HCT116 (cell line): ENCODE measurements at regions not wholly inside any gene's neighbourhood (a gene's known extent, or its start where the extent isn't known, plus 50 kb on each side); places are given as distances from the start of the nearest gene placed in this dataset.

ENCODE experiments used
- ATAC-seq: fragments of 200-7000 bp; cut with Tn5 transposase; 2 replicates; pipeline ENCODE4 v1.9.1; 2020; ENCODE audit warnings: mild to moderate bottlenecking, moderate library complexity
- BruUV-seq: library from RNA; stranded (reverse); fragments of 400-500 nt; replicated peaks from 2 replicates; lab custom pipeline; 2021; lab: Mats Ljungman, UMichigan
- CTCF ChIA-PET: fragments of 300-600 bp; sonication (Branson Sonifier 250); formaldehyde crosslinking; loops from one replicate; lab custom pipeline; 2021; ENCODE audit warnings: antibody characterized with exemption; lab: Charles Lee
- POLR2A ChIA-PET: fragments of 300-600, 350-600 bp; sonication (Branson Sonifier 250); formaldehyde crosslinking; loops from one replicate; lab custom pipeline; 2021; ENCODE audit warnings: antibody characterized with exemption; lab: Charles Lee
- RAD21 ChIA-PET, 2 experiments: fragments of 300-600 bp; sonication (Branson Sonifier 250); formaldehyde crosslinking; loops; one replicate each; lab custom pipeline; 2023; ENCODE audit warnings: low total read pairs in 2 of 2; ENCODE audit not compliant: uncharacterized antibody in 2 of 2, unreplicated experiment in 2 of 2, low non-redundant PET in 1 of 2; lab: Charles Lee
- DNase-seq: peaks from one replicate; pipeline ENCODE4 v3.0.0-alpha.2; 2010; ENCODE audit warnings: low read depth, low spot score
- H2AFZ ChIP-seq: fragments of 200-600 bp; shearing (Covaris generic), sonication (generic); 2 replicates; pipeline ENCODE4 v1.6.1; 2017; ENCODE audit warnings: low read depth, mixed run types, mixed read lengths, antibody characterized with exemption, low read length; ENCODE audit not compliant: poor library complexity, severe bottlenecking
- H3K27ac ChIP-seq: 2 replicates; pipeline ENCODE4 v1.5.1; 2012; ENCODE audit warnings: low read depth, low read length
- H3K27me3 ChIP-seq: fragments of 200-600 bp; sonication (generic); 2 replicates; pipeline ENCODE4 v1.6.1; 2016; ENCODE audit warnings: mixed run types, low read length, mixed read lengths; ENCODE audit not compliant: insufficient read depth
- H3K36me3 ChIP-seq, 2 experiments: fragments of 200-500 bp in 1 of 2; fragments of 200-600 bp in 1 of 2; sonication (Bioruptor generic) in 1 of 2; sonication (generic) in 1 of 2; 2 replicates each; pipeline versions ENCODE4 v1.5.1 to v1.6.1; 2014 to 2016; ENCODE audit warnings: low read length in 2 of 2, inconsistent platforms in 1 of 2, mixed read lengths in 1 of 2, mixed run types in 1 of 2; ENCODE audit not compliant: insufficient read depth in 2 of 2, control insufficient read depth in 1 of 2
- H3K4me1 ChIP-seq, 2 experiments: fragments of 200-600 bp in 1 of 2; sonication (generic) in 1 of 2; 2 replicates each; pipeline versions ENCODE4 v1.5.1 to v1.6.1; 2012 to 2017; ENCODE audit warnings: low read length in 2 of 2, inconsistent platforms in 1 of 2, mild to moderate bottlenecking in 1 of 2, mixed read lengths in 1 of 2, mixed run types in 1 of 2, moderate library complexity in 1 of 2; ENCODE audit not compliant: insufficient read depth in 2 of 2, control insufficient read depth in 1 of 2
- H3K4me2 ChIP-seq: fragments of 200-600 bp; sonication (generic); 2 replicates; pipeline ENCODE4 v1.6.1; 2017; ENCODE audit warnings: mixed run types, low read length, mixed read lengths
- H3K4me3 ChIP-seq, 2 experiments: fragments of 200-600 bp in 1 of 2; sonication (generic) in 1 of 2; replicated peaks in 1 of 2; 2 replicates each; pipeline ENCODE4 v1.5.1; 2011 to 2016; ENCODE audit warnings: low read length in 2 of 2, control low read depth in 1 of 2, low read depth in 1 of 2, mild to moderate bottlenecking in 1 of 2, mixed read lengths in 1 of 2, mixed run types in 1 of 2
- H3K79me2 ChIP-seq: fragments of 200-600 bp; sonication (generic); 2 replicates; pipeline ENCODE4 v1.6.1; 2017; ENCODE audit warnings: mild to moderate bottlenecking, mixed run types, low read length, moderate library complexity, mixed read lengths; ENCODE audit not compliant: insufficient read depth
- H3K9ac ChIP-seq: fragments of 200-600 bp; sonication (generic); 2 replicates; pipeline ENCODE4 v1.6.1; 2016; ENCODE audit warnings: low read length, mixed read lengths
- H3K9me2 ChIP-seq: fragments of 200-600 bp; sonication (generic), shearing (Covaris generic); 2 replicates; pipeline ENCODE4 v1.6.1; 2017; ENCODE audit warnings: mixed run types, mild to moderate bottlenecking, moderate library complexity; ENCODE audit not compliant: insufficient read depth
- H3K9me3 ChIP-seq, 2 experiments: fragments of 200-500 bp in 1 of 2; fragments of 200-600 bp in 1 of 2; sonication (Bioruptor generic) in 1 of 2; sonication (generic) in 1 of 2; 2 replicates each; pipeline ENCODE4 v1.6.1; 2014 to 2017; ENCODE audit warnings: low read length in 2 of 2, mixed read lengths in 2 of 2, inconsistent platforms in 1 of 2, low read depth in 1 of 2, mild to moderate bottlenecking in 1 of 2, mixed run types in 1 of 2, moderate library complexity in 1 of 2; ENCODE audit not compliant: control insufficient read depth in 1 of 2, insufficient read depth in 1 of 2
- H4K20me1 ChIP-seq: fragments of 200-600 bp; sonication (generic), shearing (Covaris generic); 2 replicates; pipeline ENCODE4 v1.6.1; 2017; ENCODE audit warnings: mixed run types, mild to moderate bottlenecking, moderate library complexity; ENCODE audit not compliant: insufficient read depth
- CBX3 ChIP-seq: IDR thresholded peaks from 2 replicates; pipeline ENCODE4 v1.6.1; 2012; ENCODE audit warnings: low read depth
- CEBPB ChIP-seq: IDR thresholded peaks from 2 replicates; pipeline ENCODE4 v1.6.1; 2012; ENCODE audit warnings: low read depth
- EGR1 ChIP-seq: IDR thresholded peaks from 2 replicates; pipeline ENCODE4 v1.6.1; 2012; ENCODE audit warnings: low read depth
- JUND ChIP-seq: IDR thresholded peaks from 2 replicates; pipeline ENCODE4 v1.6.1; 2012
- POLR2A ChIP-seq: IDR thresholded peaks from 2 replicates; pipeline ENCODE4 v1.7.0; 2011; ENCODE audit warnings: borderline replicate concordance; ENCODE audit not compliant: insufficient read depth, insufficient read length; ENCODE audit errors: extremely low read depth
- POLR2AphosphoS5 ChIP-seq: IDR thresholded peaks from 2 replicates; pipeline ENCODE4 v1.6.1; 2011; ENCODE audit warnings: mild to moderate bottlenecking, low read depth, low read length, moderate library complexity
- RAD21 ChIP-seq: IDR thresholded peaks from 2 replicates; pipeline ENCODE4 v1.6.1; 2012; ENCODE audit warnings: low read depth, mild to moderate bottlenecking
- SP1 ChIP-seq: IDR thresholded peaks from 2 replicates; pipeline ENCODE4 v1.6.1; 2012; ENCODE audit warnings: low read depth
- SRF ChIP-seq: IDR thresholded peaks from 2 replicates; pipeline ENCODE4 v1.6.1; 2012; ENCODE audit warnings: low read depth
- TCF7L2 ChIP-seq: IDR thresholded peaks from 2 replicates; pipeline ENCODE4 v1.7.0; 2011; ENCODE audit warnings: borderline replicate concordance, inconsistent platforms; ENCODE audit not compliant: insufficient read depth, insufficient read length; ENCODE audit errors: extremely low read depth
- ZFX ChIP-seq: fragments of 450-650 bp; IDR thresholded peaks from 2 replicates; pipeline ENCODE4 v1.6.1; 2017
- intact Hi-C: fragments of 100-400 bp; cut with micrococcal nuclease; formaldehyde crosslinking; loops from 2 replicates; pipeline ENCODE4 v1.10.0; 2022
- TF ChIP-seq, protein P1 (sequence below): IDR thresholded peaks from 2 replicates; pipeline ENCODE4 v1.6.1; 2011; ENCODE audit warnings: mild to moderate bottlenecking, low read length, moderate library complexity; ENCODE audit not compliant: insufficient replicate concordance; ENCODE audit errors: extremely low read depth
- TF ChIP-seq, protein P2 (sequence below), 3 experiments: fragments of 200-600 bp in 1 of 3; sonication (generic) in 1 of 3; IDR thresholded peaks in 2 of 3; conservative IDR thresholded peaks in 1 of 3; 2 replicates each; pipeline ENCODE4 v1.5.1; 2012 to 2017; ENCODE audit warnings: low read depth in 2 of 3, low read length in 2 of 3, antibody characterized with exemption in 1 of 3, borderline replicate concordance in 1 of 3, control low read depth in 1 of 3, mild to moderate bottlenecking in 1 of 3, mixed read lengths in 1 of 3, mixed run types in 1 of 3, moderate library complexity in 1 of 3; ENCODE audit not compliant: insufficient read depth in 1 of 3

DNA sequence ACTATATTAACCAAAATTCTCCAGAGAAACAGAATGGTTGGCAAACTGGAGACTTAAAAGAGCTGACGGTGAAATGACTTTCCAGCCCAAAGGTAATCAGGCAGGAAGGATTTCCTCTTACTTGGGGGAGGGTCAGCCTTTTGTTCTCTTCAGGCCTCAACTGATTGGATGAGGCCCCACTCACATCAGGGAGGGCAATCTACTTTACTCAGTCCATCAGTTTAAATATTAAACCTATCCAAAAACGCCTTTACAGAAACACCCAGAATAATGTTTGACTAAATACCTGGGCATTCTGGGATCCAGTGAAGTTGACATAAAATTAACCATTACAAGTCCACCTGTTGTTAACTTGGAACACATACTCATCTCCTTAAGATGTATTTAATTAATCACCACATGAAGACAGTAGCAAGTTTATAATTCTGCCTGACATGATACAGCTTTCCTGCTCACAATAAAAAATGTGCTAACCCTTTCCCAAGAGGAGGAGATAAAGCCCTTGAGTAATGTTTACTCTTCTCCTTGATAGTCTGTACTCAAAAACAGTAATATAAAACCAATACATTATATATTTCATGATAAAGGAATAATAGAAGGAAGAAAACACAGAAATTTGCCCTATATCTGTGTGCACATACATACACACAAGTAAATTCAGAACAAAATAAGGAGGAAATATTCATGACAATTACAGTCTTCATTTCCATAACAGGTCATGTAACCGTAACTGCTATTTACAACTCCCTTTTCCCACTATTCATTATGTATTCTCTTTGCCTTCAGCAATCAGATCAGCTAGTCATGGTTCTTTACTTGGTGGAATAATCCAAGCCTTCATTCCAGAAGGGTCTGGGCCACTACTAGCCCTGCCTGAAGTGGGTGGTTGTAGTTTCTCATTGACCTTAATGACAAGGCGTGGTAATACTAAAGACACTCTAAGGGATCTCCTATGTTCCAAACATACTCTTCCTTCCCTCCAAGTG, 107.5 kb upstream of the RUNX1 start:
- Histone ChIP-seq H2AFZ (no peak overlapping the region), H4K20me1 (no peaks in the 10 kb centered on the region), H3K9me3 (peaks cover 0 to 9% of the 10 kb centered on the region in 2 experiments; a peak in 1 of 4 replicates), H3K27ac (no peak overlapping the region), H3K79me2 (no peaks in the 10 kb centered on the region), H3K9me2 (no peaks in the 10 kb centered on the region), H3K27me3 (no peaks in the 10 kb centered on the region), H3K4me1 (peaks cover 0 to 9% of the 10 kb centered on the region in 2 experiments; a peak in 2 of 4 replicates), H3K9ac (no peak overlapping the region), H3K36me3 (no peaks in the 10 kb centered on the region), H3K4me3 (no peak overlapping the region), H3K4me2 (no peak overlapping the region)
- ChIA-PET POLR2A (no interaction called here), RAD21 (no interaction called here), CTCF (no interaction called here)
- ATAC-seq (no peak), DNase-seq (no peak)
- intact Hi-C loops, result no loop called here
- no TSS peak for BruUV-seq
- no peak for TF ChIP-seq SRF
- TF ChIP-seq EGR1, result no peak

DNA sequence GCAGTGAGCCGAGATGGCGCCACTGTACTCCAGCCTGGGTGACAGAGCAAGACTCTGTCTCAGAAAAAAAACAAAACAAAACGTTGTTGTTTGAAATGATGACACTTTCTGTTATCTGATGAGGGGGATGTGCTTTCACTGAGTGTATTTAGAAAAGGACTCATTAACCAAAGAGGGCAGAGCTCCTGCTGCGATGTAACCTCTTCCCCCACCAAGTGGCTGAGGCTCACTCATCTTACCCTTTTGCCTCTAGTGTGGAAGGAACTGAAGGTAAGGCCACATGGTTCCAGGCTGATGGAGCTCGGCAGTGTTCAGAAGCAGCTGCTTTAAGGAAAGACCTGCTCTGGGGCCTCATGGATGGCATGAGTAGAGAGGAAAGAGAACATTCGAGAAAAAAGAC, 105.7 kb upstream of the RUNX1 start:
- intact Hi-C loops, result no loop called here
- Histone ChIP-seq H3K9me3 (peaks cover 0 to 9% of the 10 kb centered on the region in 2 experiments; a peak in 1 of 4 replicates), H3K4me3 (no peak overlapping the region), H2AFZ (no peak overlapping the region), H3K27me3 (no peaks in the 10 kb centered on the region), H3K27ac (no peak overlapping the region), H3K4me1 (peaks cover 11 to 19% of the 10 kb centered on the region in 2 experiments; a peak in 3 of 4 replicates), H4K20me1 (no peaks in the 10 kb centered on the region), H3K36me3 (no peaks in the 10 kb centered on the region), H3K4me2 (no peak overlapping the region), H3K9ac (no peak overlapping the region), H3K79me2 (no peaks in the 10 kb centered on the region), H3K9me2 (no peaks in the 10 kb centered on the region)
- ChIA-PET RAD21 (no interaction called here), POLR2A (no interaction called here), CTCF (no interaction called here)
- no TSS peak for BruUV-seq
- DNase-seq (no peak), ATAC-seq (no peak)
- TF ChIP-seq ZFX (no peak), CEBPB (no peak), RAD21 (no peak), JUND (no peak), CBX3 (no peak), SP1 (no peak), POLR2AphosphoS5 (no peak), POLR2A (no peak), TCF7L2 (no peak)
- TF ChIP-seq, protein P1, sequence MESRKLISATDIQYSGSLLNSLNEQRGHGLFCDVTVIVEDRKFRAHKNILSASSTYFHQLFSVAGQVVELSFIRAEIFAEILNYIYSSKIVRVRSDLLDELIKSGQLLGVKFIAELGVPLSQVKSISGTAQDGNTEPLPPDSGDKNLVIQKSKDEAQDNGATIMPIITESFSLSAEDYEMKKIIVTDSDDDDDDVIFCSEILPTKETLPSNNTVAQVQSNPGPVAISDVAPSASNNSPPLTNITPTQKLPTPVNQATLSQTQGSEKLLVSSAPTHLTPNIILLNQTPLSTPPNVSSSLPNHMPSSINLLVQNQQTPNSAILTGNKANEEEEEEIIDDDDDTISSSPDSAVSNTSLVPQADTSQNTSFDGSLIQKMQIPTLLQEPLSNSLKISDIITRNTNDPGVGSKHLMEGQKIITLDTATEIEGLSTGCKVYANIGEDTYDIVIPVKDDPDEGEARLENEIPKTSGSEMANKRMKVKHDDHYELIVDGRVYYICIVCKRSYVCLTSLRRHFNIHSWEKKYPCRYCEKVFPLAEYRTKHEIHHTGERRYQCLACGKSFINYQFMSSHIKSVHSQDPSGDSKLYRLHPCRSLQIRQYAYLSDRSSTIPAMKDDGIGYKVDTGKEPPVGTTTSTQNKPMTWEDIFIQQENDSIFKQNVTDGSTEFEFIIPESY, result no peak
- TF ChIP-seq, protein P2, sequence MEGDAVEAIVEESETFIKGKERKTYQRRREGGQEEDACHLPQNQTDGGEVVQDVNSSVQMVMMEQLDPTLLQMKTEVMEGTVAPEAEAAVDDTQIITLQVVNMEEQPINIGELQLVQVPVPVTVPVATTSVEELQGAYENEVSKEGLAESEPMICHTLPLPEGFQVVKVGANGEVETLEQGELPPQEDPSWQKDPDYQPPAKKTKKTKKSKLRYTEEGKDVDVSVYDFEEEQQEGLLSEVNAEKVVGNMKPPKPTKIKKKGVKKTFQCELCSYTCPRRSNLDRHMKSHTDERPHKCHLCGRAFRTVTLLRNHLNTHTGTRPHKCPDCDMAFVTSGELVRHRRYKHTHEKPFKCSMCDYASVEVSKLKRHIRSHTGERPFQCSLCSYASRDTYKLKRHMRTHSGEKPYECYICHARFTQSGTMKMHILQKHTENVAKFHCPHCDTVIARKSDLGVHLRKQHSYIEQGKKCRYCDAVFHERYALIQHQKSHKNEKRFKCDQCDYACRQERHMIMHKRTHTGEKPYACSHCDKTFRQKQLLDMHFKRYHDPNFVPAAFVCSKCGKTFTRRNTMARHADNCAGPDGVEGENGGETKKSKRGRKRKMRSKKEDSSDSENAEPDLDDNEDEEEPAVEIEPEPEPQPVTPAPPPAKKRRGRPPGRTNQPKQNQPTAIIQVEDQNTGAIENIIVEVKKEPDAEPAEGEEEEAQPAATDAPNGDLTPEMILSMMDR (IDR thresholded peaks at IDR 0.05 in 2 of 3, conservative IDR thresholded peaks at IDR 0.05 in 1 of 3; ENCODE audit: borderline replicate concordance in 1 of 3, insufficient read depth in 1 of 3, low read depth in 2 of 3, low read length in 2 of 3), result no peak
